PFSK-1 (cell line): ENCODE measurements at regions not wholly inside any gene's neighbourhood (a gene's known extent, or its start where the extent isn't known, plus 50 kb on each side); places are given as distances from the start of the nearest gene placed in this dataset.

Experiments
- FOXP2 ChIP-seq: optimal IDR thresholded peaks from 2 replicates; pipeline ENCODE3; 2011; ENCODE audit warnings: borderline replicate concordance, control low read depth, inconsistent platforms; ENCODE audit not compliant: insufficient read depth; ENCODE audit errors: extremely low read length, extremely low read depth
- POLR2AphosphoS5 ChIP-seq: IDR thresholded peaks from 2 replicates; pipeline ENCODE4 v1.6.1; 2012; ENCODE audit warnings: low read depth, mild to moderate bottlenecking, control low read depth, low read length, moderate library complexity
- REST ChIP-seq, 2 experiments: IDR thresholded peaks; 2 replicates each; pipeline versions ENCODE4 v1.6.1 to v1.8.0; 2011 to 2012; ENCODE audit warnings: low read depth in 2 of 2, low read length in 2 of 2, control low read depth in 1 of 2, inconsistent platforms in 1 of 2, mild to moderate bottlenecking in 1 of 2, moderate library complexity in 1 of 2; ENCODE audit not compliant: insufficient read depth in 1 of 2
- SIN3A ChIP-seq: IDR thresholded peaks from 2 replicates; pipeline ENCODE4 v1.6.1; 2012; ENCODE audit warnings: mild to moderate bottlenecking, low read length, moderate library complexity, borderline replicate concordance; ENCODE audit not compliant: insufficient read depth
- TAF1 ChIP-seq: IDR thresholded peaks from 2 replicates; pipeline ENCODE4 v1.6.1; 2012; ENCODE audit warnings: low read length, control low read depth, borderline replicate concordance; ENCODE audit not compliant: insufficient read depth

GRCh38 chr5:158165647-158166046, 306.7 kb upstream of the CLINT1 start:
- TF ChIP-seq REST (IDR thresholded peaks at IDR 0.05; ENCODE audit: insufficient read depth in 1 of 2, low read depth in 2 of 2, low read length in 2 of 2) (no peak), POLR2AphosphoS5 (no peak), FOXP2 (no peak), TAF1 (no peak), SIN3A (no peak)

- no peak for TF ChIP-seq SIN3A
- TF ChIP-seq REST (IDR thresholded peaks at IDR 0.05; ENCODE audit: insufficient read depth in 1 of 2, low read depth in 2 of 2, low read length in 2 of 2) = no peak
- no peak for TF ChIP-seq FOXP2
- no peak for TF ChIP-seq TAF1
- no peak for TF ChIP-seq POLR2AphosphoS5
Measured at GRCh38 chr5:158164296-158165047, 305.5 kb upstream of the CLINT1 start.

- TF ChIP-seq REST (IDR thresholded peaks at IDR 0.05; ENCODE audit: insufficient read depth in 1 of 2, low read depth in 2 of 2, low read length in 2 of 2) (no peak), SIN3A (no peak), POLR2AphosphoS5 (no peak), FOXP2 (no peak), TAF1 (no peak)
Measured at GRCh38 chr5:158163451-158164295, 304.7 kb upstream of the CLINT1 start.

DNA sequence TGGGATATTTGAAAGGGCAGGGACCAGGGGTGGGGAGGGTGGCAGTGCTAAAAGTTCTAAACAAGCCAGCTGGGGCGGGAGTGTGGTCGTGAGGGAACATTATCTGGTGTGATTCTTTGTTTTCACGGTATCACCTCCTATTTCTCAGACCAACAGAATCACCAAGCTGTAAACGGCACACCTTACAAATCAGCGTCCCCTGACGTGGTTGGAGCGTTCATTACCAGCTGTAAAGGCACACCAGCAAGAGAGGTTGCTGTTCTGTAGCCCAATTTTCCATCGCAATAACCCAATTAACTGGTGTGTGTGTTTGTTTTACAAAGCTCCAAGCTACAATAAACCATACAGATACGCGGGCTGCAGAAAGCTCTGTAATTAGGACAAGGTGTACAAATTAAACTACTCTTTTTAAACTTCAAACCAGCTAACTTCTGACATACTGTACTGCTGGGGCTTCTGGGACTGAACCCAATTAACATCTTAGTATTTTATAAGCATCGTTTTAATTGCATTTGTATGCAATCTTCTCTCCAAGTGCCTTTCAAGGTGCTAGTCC, 303.6 kb upstream of the CLINT1 start:
- TF ChIP-seq POLR2AphosphoS5 = no peak
- no peak for TF ChIP-seq SIN3A
- TF ChIP-seq TAF1 = no peak
- no peak for TF ChIP-seq REST (IDR thresholded peaks at IDR 0.05; ENCODE audit: insufficient read depth in 1 of 2, low read depth in 2 of 2, low read length in 2 of 2)
- no peak for TF ChIP-seq FOXP2
